ENCODE measurements at regions not wholly inside any gene's neighbourhood (a gene's known extent, or its start where the extent isn't known, plus 50 kb on each side); places are given as distances from the start of the nearest gene placed in this dataset.

DNA sequence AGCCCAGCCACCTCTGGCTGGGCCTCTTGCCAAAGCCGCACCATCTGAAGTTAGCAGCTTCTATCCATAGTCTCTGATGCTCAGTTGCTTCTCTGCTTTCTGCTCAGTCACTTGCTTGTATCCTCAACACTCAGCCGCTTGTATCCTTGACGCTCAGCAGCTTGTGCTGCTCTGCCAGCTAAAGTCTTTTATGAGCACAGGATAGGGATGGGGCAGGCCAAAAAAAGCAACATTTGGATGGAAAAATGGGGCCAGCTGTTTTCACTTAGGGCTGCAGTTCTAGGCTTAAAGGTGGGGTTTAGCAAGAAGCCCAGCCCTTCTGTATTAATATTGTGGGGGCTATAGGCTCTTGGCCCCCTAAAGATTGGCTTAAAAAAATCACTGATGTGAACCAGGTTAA, 739.4 kb downstream of the CDH8 start:
- WGBS (ENCODE audit: insufficient coverage, insufficient replicate concordance, low lambda C conversion rate, missing lambda C conversion rate) = 55% methylated on average over 3 of the region's 3 CpGs
- Histone ChIP-seq H3K27ac (ENCODE audit: control insufficient read depth, insufficient read depth) (no peak overlapping the region), H3K79me2 (ENCODE audit: control insufficient read depth, insufficient read depth, low read length) (no peaks in the 10 kb centered on the region), H3K9ac (ENCODE audit: control insufficient read depth, insufficient read depth, low read length) (no peak overlapping the region), H3K4me1 (ENCODE audit: control insufficient read depth, insufficient read depth, low read length) (no peaks in the 10 kb centered on the region), H3K4me3 (no peak overlapping the region), H3K9me3 (replicated peaks; ENCODE audit: control insufficient read depth, insufficient read depth, low read length) (no peaks in the 10 kb centered on the region), H3K4me2 (ENCODE audit: control insufficient read depth, insufficient read depth) (no peak overlapping the region), H4K20me1 (ENCODE audit: control insufficient read depth, insufficient read depth) (no peaks in the 10 kb centered on the region), H3K27me3 (replicated peaks in 1 of 2; ENCODE audit: control insufficient read depth in 2 of 2, insufficient read depth in 2 of 2, low read length in 1 of 2) (no peaks in the 10 kb centered on the region), H3K36me3 (ENCODE audit: control insufficient read depth in 2 of 2, insufficient read depth in 2 of 2, low read length in 1 of 2) (no peaks in the 10 kb centered on the region), H2AFZ (ENCODE audit: control insufficient read depth, low read depth, low read length) (no peak overlapping the region)
- TF ChIP-seq CEBPZ (IDR thresholded peaks at IDR 0.05; ENCODE audit: low read depth, low read length) (no peak), CBX3 (IDR thresholded peaks at IDR 0.05; ENCODE audit: borderline replicate concordance, low read depth) (no peak), E4F1 (IDR thresholded peaks at IDR 0.05; ENCODE audit: borderline replicate concordance, partially characterized antibody) (no peak), PKNOX1 (IDR thresholded peaks at IDR 0.05) (no peak), TCF7 (IDR thresholded peaks at IDR 0.05; ENCODE audit: borderline replicate concordance) (no peak), IRF4 (IDR thresholded peaks at IDR 0.05; ENCODE audit: low read depth, low read length) (no peak), RELA (IDR thresholded peaks at IDR 0.05; ENCODE audit: borderline replicate concordance, partially characterized antibody) (no peak), JUNB (IDR thresholded peaks at IDR 0.05) (no peak)
- TF ChIP-seq, protein P1, sequence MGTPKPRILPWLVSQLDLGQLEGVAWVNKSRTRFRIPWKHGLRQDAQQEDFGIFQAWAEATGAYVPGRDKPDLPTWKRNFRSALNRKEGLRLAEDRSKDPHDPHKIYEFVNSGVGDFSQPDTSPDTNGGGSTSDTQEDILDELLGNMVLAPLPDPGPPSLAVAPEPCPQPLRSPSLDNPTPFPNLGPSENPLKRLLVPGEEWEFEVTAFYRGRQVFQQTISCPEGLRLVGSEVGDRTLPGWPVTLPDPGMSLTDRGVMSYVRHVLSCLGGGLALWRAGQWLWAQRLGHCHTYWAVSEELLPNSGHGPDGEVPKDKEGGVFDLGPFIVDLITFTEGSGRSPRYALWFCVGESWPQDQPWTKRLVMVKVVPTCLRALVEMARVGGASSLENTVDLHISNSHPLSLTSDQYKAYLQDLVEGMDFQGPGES (IDR thresholded peaks at IDR 0.05) = no peak
- ChIA-PET SMC1A (ENCODE audit: uncharacterized antibody, unreplicated experiment) (no interaction called here), RAD21 (ENCODE audit: unreplicated experiment) (no interaction called here), POLR2A (no interaction called here), CTCF (no interaction called here)
- in situ Hi-C loops (cut with MboI) (no loop called here), intact Hi-C loops (cut with micrococcal nuclease; ENCODE audit: unreplicated experiment) (no loop called here)
- DNase-seq (ENCODE audit: low read depth, low spot score) (no peak), ATAC-seq (no peak), FAIRE-seq (no peak)
- no TSS peak for BruUV-seq (replicated peaks)
